NCI-H1417 (cell line): ENCODE measurements at regions not wholly inside any gene's neighbourhood (a gene's known extent, or its start where the extent isn't known, plus 50 kb on each side); places are given as distances from the start of the nearest gene placed in this dataset.
"Not testable (repeated sequence)": the region's sequence is repeated elsewhere in the genome, so short reads cannot be mapped to it uniquely, and the experiment has no call there.

Experiments
- DNase-seq, 3 experiments: peaks; one replicate each; lab custom pipeline; 2025; lab: John Stamatoyannopoulos, UW

DNA sequence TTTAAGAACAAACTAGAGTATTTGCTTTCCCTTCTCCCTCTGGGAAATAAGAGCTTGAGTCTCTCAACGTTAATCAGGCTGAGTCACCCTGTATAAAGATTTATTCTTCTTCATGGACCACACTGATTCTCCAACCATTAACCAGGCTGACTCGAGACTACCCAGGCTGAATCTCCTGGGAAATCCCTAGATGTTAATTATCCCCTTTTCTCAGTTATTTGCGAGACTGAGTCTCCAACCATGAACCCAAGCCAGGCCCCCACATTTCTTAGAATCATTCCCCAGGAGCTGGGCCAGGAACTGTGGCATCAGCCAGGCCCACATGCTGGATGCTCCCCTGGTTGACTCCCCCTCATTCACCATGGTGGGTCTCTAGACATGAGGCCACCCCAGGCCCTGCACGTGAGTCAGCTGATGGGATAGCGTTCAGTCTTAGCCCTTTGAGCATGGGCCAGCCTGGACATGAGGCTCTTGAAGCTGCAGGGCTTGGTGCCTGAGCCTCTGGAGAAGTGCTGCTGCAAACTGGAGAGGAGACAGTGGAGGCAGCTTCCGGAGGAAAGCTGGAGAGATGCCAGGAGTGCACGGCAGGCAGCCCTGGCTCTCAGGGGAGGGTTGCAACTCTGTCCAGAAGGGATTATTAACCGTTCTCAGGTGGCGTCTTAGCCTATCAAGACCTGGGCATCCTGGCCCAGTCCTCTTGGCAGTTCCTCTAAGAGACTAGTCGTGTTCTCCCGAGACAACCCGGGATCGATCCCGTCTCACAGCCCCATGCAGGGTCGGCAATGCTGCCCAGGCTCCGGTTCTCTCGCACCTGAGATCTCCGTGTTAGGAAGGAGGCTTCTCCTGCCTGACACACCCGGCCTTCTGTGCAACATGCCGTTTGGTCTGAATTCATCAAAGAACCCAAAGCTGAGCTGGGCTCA is 296.6 kb downstream of the ADGRD1 start:
- no peak for DNase-seq

DNA sequence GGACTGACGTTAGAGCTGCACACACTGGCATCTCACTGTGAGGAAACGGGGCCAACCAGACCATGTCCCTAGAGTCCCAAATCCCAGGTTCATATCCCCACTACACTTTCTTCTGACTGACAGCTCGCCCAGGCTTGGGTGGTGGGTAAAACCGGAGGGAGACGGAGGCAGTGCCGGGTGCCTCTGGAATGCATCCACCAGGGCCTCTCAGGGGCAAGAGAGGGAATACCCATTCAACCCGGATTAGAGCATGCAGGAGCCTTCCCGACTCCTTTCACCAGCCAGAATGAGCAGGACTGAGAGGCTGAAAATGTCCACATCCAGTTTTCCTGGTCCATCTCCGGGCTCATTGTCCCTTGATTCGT is 297.2 kb downstream of the ADGRD1 start:
- no peak for DNase-seq

- no peak for DNase-seq
Measured at GRCh38 chr12:131251336-131252101, 297.8 kb downstream of the ADGRD1 start.

DNA sequence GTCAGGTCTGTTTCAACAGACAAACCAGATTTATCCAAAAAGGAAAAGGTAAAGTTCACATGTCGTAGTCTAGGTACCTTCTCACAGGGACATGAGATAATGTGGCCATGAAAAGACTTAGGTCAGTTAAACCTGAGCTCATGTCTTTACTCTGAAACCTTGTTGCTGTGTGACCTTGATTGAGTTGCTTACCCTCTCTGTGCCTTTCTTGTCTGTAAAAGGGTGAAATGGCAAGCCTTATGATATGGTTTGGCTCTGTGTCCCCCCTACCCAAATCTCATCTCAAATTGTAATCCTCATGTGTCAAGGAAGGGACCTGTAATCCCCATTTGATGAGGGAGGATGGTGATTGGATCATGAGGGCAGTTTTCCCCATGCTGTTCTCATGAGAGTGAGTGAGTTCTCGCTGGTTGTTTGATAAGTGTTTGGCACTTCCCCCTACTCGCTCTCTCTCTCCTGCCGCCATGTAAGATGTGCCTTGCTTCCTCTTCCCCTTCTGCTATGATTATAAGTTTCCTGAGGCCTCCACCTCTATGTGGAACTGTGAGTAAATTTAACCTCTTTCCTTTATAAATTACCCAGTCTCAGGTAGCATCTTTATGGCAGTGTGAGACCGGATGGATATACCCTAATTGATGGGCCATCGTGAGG is 299.8 kb downstream of the ADGRD1 start:
- DNase-seq: no peak

DNA sequence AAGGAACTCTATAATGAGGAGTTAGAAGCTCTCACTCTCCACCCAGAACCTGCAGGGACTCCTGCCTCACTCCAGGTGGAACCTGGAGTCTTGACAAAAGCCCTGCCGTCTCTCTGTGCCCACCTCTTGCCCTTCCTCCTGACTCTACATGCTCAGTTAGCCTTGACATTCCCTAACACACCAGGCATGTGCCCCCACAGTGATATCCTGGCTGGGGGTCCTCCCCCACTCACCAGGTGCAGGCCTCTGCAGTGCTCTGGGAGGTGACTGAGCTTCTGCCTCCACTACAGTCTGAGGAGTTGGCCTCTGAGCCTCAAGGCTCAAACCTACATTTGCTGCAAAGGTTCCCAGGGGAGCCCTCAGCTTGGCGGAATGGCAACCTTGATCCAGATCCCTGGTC is 300.7 kb downstream of the ADGRD1 start:
- no peak for DNase-seq

DNA sequence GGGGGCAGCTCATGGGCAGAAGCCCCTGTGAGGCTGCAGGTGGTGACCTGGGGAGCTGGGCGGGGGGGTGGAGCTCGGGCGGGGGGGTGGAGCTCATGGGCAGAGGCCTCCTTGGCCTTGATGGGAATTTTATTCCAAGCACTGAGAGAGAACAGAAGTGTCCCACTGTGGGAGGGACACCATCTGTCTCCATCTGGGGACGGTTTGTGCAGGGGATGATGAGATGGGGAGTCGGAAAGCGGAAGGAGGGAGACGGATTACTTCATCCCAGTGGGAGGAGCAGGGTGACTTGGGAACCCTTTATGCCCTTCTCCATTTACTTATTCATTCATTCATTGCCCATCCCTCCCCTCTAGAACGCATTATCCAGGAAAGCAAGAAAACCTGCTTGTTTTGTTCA is 304.7 kb downstream of the ADGRD1 start:
- DNase-seq: no peak

DNA sequence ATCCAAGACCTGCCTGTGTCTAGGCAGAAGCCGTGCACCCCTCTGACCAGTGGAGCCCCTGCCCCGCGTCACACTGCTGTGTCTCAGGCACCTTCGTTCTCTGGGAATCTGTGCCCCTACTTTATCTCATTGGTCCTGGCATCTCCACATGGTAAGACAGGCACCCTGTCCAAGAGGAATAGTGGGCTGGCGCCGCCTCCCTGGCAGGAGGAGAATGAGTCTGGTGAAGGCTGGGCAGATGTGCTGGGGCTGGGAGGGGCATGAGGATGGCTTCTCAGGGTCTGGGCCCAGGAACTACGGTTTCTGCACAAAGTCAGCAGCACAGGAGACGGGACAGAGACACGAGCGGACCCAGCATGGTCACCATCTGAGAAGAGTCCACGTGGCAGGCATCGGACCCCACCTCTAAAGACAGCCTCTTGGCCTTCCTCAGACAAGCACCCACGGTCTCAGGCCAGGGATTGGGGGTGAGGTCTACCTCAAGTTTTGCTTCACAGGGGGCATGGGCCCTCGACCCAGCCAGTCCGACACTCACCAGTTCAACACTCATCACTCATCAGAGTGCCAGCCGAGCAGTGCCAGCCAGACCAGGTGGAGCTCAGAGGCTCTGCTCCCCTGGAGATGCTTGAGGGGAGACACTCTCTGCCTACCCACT is 306.7 kb downstream of the ADGRD1 start:
- DNase-seq: no peak

DNA sequence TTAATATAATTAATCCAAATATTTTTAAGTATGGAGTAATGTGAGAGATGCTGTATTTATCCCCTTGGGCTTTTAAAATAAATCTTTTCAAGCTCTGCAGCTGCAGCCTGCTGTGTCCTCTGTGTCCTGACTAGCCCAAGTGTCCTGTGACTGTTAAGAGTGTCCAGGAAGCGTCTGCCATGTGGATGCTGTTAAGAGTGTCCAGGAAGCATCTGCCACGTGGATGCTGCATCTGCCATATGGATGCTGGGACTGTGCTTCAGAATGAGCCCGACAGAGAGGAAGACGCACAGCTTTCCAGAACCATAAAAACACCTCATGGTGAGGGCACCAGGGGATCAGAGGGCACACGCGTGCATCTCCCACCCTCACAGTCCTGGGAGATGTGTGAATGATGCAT is 307.2 kb downstream of the ADGRD1 start:
- no peak for DNase-seq

- DNase-seq: no peak
Measured at GRCh38 chr12:131261906-131262305, 308.2 kb downstream of the ADGRD1 start.

- no peak for DNase-seq
Measured at GRCh38 chr12:131263626-131264025, 309.9 kb downstream of the ADGRD1 start.

- DNase-seq: no peak
Measured at GRCh38 chr12:131264635-131265034, 310.9 kb downstream of the ADGRD1 start.

DNA sequence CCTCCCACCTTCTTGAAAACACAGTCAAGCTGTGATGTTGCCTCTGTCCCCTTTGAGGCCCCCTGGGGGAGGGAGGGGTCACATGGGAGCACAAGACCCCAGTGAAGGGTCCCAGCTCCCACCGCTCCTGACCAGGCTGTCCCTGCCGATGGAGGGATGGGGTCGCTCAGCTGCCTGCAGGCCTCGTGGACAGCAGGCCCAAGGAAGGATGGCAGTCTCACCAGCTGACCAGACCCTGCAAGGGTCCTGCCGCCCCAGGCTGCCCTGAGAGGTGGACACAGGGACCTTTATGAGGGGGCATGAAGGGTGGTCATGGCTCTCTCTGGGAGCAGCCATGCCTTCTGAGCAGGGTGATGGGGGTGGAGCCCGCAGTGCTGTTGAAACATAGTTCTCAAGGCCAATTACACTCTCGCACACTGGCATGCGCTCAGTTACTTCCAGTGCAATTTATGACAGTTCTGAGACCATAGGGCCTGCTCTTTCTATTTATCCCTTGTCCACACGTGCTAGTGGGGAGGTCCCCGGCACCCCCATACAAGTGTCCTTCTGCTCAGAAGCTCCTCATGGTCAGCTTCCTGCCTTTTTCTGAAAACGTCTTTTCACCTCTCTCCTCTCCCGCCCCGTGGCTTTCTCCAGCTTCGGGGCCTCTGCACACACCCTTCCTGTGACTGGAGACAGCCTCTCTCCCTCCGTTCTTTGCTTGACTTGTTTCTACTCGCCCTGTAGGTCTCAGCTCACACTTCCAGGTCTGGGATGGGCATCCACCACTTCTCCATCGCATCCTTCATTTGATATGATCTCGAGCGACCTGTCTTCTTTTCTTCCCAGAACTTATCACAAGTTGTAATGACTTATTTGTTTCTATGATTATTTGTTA is 313.1 kb downstream of the ADGRD1 start:
- DNase-seq: no peak

GRCh38 chr12:131267576-131267975 is 313.9 kb downstream of the ADGRD1 start:
- no peak for DNase-seq

DNA sequence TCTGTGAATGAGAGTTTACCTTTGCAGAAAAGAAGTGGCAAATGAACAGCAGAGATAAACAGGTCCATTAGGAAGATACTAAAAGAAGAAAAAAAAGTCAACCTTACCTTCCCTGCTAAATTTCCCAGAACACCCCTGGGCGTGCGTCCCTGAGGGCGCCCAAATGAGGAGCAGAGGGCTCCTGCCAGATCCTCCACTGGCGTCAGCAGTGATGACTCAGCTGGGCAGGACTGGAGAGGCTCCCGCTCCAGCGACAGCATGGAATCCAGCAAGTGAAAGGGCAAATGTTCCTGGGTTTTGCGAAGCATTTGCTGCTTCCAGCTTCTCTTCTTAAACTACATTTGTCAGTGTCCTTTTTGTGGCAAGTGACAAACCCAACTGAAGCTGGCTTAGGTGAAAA is 314.4 kb downstream of the ADGRD1 start:
- not testable (repeated sequence) for DNase-seq

- DNase-seq: not testable (repeated sequence)
Measured at GRCh38 chr12:131268571-131268970, 314.9 kb downstream of the ADGRD1 start.

DNA sequence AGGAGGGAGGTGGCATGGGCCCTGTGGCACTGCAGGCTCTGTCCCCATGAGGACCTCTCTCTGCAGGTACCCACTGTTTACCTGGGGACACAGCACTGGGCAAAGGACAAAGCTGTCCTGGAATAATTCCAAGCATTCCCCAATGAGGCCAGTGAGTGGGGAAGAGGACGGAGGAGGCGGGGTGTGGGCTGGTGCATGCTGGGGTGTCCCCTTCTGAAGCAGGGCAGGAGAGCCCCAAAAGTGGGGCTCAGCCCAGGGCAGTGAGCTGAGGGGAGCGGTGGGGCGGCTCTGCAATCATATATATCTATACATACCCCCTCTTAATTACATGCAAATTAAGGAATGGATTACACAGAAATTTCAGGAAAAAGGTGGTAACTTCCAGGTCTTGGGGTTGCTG is 315.8 kb downstream of the ADGRD1 start:
- DNase-seq: no peak

GRCh38 chr12:131269977-131270376 is 316.3 kb downstream of the ADGRD1 start:
- DNase-seq: not testable (repeated sequence)

GRCh38 chr12:131271724-131272123 is 318.0 kb downstream of the ADGRD1 start:
- no peak for DNase-seq

DNA sequence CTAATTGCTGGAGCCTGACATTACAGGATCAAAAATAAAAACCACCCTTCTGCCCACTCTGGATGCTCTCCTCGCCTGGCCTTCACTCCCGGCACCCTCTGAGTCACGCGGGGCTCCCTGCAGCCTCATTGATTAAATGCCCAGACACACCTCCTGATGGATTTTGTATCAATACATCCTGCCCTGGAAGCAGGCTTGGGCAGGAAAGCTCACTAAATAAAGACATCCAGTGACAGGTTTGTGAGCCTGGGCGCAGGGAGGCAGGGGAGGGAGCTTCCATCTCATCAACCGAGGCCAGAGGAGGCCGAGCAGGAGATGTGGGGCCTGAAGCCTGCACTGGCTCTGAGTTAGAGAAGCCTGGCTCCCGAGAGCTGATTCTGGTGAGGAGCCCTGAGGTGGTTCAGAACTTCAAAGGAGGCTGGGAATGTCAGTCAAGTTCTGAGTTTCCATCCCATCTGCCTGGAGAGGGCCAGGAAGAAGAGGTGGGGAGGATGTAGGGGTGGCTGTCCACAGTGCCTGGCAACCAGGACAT is 318.6 kb downstream of the ADGRD1 start:
- not testable (repeated sequence) for DNase-seq

- DNase-seq: no peak
Measured at GRCh38 chr12:131273291-131273845, 319.7 kb downstream of the ADGRD1 start.

GRCh38 chr12:131274061-131274460 is 320.4 kb downstream of the ADGRD1 start:
- no peak for DNase-seq
